Testis (tissue), 2 donors: ENCODE measurements at regions not wholly inside any gene's neighbourhood (a gene's known extent, or its start where the extent isn't known, plus 50 kb on each side); places are given as distances from the start of the nearest gene placed in this dataset.
"Not testable (repeated sequence)": the region's sequence is repeated elsewhere in the genome, so short reads cannot be mapped to it uniquely, and the experiment has no call there.

Source experiments
- CTCF ChIP-seq, 3 experiments: fragments of 450-650 bp in 2 of 3; fragments of 200-600 bp in 1 of 3; sonication (generic) in 1 of 3; IDR thresholded peaks; one replicate each; pipeline ENCODE4 v1.5.1; 2016 to 2019; ENCODE audit warnings: antibody characterized with exemption in 3 of 3, mild to moderate bottlenecking in 2 of 3, moderate library complexity in 1 of 3
- POLR2A ChIP-seq: fragments of 450-650 bp; IDR thresholded peaks from one replicate; pipeline ENCODE4 v1.6.1; 2017; ENCODE audit warnings: antibody characterized with exemption, mild to moderate bottlenecking, moderate library complexity

DNA sequence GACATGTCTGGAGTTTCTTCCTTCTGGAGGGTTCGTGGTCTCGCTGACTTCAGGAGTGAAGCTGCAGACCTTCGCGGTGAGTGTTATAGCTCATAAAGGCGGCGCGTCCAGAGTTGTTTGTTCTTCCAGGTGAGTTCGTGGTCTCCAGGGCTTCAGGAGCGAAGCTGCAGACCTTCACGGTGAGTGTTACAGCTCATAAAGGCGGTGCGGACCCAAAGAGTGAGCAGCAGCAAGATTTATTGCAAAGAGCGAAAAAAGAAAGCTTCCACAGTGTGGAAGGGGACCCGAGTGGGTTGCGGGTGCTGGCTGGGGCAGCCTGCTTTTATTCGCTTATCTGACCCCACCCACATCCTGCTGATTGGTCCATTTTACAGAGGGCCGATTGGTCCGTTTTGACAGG lies 784.2 kb upstream of the FBXO33 start:
- not testable (repeated sequence) for TF ChIP-seq CTCF (IDR thresholded peaks at IDR 0.05); POLR2A
